Posterior vena cava (tissue), 2 donors: ENCODE measurements at regions not wholly inside any gene's neighbourhood (a gene's known extent, or its start where the extent isn't known, plus 50 kb on each side); places are given as distances from the start of the nearest gene placed in this dataset.
A peak's percentile ranks its signal among the peaks of the same experiment; 100 is the strongest.
"Not testable (repeated sequence)": the region's sequence is repeated elsewhere in the genome, so short reads cannot be mapped to it uniquely, and the experiment has no call there.

Experiments
- DNase-seq: peaks from one replicate; pipeline ENCODE4 v3.0.0-alpha.2; 2020; ENCODE audit warnings: low spot score
- intact Hi-C, 2 donors: fragments of 100-400 bp; cut with DNase I; formaldehyde crosslinking; loops; one replicate each; pipeline versions ENCODE4 v1.14.1 to v1.14.2; 2022 to 2023
- donor health status: DM: yes; HTN: yes; CAD: no.
- donor health status: DM: yes; HTN: yes; CAD: no.

DNA sequence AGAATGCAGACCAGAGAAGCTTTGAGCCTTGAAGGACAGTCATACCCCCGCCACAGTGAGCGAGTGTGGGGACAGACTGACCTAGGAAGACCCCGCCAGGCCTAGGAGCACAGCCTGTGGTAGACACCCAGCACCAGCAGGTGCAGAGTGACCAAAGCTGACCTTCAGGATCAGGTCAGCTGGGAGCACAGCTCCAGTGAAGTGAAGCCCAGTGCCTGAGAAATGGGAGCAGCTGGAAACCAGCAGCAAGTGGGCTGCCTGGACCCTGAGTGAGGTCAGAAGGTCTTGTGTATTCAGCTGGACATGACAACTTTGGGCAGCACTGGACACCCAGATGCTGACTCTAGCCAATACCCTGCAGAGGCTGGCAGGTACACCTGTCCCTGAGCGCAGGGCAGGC is 268.9 kb downstream of the TEX29 start:
- intact Hi-C loops = no loop called here
- DNase-seq = no peak

DNA sequence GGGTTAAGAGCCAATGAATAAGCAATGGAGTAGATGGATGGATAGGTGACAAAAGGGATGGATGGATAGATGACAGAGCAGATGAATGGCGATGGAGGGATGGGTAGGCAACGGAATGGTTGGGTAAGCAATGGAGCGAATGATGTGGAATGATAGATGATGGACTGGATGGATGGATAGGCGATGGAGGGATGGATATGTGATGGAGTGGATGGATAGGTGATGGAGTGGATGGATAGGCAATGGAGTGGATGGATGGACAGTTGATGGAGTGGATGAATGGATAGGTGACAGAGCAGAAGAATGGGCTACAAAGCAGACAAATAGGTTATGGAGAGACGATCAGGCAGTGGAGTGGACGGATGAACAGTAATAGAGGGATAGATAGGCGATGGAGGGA is 269.6 kb downstream of the TEX29 start:
- DNase-seq = no peak
- intact Hi-C loops = no loop called here

DNA sequence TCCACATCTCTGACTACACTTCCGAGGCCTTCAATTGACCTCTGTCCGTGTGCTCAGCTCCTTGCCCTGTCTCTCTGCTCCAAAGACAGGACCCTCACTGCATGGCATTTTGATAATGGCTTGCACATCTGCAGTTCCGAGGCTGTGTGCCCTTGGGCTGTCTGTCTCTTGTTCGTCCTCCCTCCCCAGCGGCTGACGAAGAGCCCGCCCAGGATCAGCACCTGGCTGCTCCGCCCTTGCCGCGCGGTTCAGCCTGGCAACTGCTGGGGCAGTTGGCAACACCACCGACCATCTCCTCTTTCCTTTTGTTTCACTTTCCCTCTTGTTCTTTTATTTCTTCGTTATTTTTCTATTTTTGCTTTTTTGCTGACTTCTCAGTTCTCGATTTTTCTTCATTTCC is 270.4 kb downstream of the TEX29 start:
- intact Hi-C loops = no loop called here
- DNase-seq = no peak

DNA sequence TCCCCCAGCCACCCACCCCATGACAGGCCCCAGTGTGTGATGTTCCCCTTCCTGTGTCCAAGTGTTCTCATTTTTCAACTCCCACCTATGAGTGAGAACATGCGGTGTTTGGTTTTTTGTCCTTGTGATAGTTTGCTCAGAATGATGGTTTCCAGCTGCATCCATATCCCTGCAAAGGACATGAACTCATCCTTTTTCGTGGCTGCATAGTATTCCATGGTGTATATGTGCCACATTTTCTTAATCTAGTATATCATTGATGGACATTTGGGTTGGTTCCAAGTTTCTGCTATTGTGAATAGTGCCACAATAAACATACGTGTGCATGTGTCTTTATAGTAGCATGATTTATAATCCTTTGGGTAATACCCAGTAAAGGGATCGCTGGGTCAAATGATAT is 273.0 kb downstream of the TEX29 start:
- intact Hi-C loops, DNase-seq: not testable (repeated sequence)

DNA sequence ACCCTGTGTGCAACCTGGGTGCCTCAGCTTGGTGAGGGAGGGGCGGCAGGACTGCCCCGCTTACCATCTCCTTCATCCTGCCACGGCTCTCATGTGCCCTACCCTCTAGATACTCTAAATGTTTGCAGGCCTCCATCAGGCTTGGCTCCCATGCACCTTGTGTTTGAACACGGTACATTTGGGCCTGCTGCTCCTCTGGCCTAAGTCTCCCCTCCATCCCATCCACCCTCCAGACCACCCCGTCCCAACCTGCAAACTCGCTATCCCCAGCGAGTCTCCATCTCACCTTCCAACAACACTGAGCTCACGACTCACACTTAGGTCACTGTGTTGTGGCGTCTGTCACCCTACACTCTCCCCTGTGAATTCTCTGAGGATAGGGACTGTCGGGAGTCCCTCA is 274.2 kb downstream of the TEX29 start:
- intact Hi-C loops = no loop called here
- no peak for DNase-seq

DNA sequence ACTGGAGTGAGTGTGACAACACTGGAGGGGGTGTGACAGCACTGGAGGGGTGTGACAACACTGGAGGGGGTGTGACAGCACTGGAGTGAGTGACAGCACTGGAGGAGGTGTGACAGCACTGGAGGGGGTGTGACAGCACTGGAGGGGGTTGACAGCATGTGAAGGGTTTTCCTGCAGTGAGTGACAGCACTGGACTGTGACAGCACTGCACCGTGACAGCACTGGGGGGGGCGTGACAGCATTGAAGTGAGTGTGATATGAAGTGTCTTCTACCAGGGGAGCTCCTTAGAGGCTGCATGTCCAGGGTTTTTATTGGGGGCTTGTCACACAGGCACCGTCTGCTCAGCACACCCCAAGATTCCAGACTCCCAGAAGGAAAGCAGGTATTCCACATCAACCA is 274.8 kb downstream of the TEX29 start:
- no peak for DNase-seq
- intact Hi-C loops = no loop called here

DNA sequence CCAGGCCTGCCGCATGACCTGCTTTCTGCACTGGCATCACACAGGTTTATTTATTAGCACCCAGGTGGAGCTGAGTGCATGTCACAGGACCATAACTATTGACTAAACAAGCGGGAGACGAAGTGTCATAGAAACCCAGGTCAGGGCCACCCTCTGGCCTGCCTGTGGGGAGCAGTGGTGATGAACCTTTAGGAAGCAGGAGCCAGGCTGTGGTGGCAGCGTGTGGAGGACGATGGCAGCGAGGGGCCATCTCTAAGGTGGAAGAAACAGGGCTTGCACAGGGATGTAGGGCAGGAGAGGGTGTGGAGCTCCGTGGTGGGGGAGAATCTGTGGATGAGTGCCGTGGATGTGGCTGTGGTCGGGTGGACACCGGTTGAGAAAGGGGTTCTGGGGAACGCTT is 275.3 kb downstream of the TEX29 start:
- intact Hi-C loops = no loop called here
- DNase-seq = peak; percentile 62

DNA sequence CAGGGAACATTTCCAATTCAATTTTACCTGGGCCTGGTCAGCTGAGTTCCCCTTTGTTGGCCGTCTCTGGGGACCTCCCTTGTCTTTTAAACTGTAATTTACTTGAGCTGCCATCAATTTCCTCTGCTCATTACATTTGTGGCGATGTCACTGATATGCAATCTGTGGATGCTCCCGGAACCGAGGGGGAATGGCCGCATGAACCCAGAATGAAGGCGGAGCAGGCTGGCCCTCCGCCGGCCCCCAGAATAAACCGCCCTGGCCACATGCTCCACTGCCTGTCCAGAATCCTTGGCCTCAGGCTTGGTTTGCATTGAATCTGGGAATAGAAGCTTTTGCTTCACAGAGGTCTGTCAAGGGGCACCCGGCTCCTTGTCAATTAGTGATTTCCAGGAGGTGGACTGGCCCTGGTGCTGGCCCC is 276.8 kb downstream of the TEX29 start:
- DNase-seq = no peak
- intact Hi-C loops = no loop called here

DNA sequence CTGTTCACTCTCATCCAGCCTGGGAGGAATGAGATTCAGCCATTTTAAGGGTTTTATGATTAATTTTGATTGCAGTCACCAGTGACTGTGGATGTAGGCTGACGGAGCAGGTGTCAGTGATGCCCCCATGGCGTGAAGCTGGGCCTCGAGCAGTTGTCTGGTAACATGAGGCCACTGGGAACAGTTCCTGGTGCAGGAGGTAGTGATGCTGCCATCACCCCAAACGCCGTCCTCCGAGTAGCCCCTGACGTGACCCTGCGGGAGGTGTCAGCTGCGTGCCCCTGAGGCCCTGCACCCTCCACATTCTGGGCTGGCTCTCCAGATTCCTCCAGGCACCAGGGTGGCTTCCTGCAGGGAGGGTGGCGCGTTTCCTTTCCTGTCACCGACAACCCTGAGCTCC is 277.2 kb downstream of the TEX29 start:
- intact Hi-C loops = no loop called here
- peak; percentile 70 for DNase-seq

DNA sequence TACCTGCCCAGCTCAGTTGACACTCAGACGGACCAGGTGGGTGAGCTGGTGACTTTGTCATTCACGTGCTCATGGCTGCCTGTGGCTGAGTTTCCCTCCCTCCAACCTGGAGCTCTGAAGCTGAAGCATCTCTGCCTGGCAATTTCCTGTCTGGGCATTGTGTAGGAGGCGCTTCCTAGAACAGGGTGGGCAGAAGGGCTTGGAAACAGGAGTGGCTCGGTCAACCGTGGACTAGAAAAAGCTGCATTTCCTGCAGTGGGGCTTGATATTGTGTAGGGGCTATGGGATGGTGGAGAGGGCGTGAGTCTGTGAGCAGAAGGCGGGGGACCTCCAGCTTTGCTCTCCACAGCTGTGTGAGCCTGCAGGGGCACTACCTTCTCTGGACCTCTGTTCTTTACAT is 278.3 kb downstream of the TEX29 start:
- DNase-seq = no peak
- intact Hi-C loops = no loop called here

DNA sequence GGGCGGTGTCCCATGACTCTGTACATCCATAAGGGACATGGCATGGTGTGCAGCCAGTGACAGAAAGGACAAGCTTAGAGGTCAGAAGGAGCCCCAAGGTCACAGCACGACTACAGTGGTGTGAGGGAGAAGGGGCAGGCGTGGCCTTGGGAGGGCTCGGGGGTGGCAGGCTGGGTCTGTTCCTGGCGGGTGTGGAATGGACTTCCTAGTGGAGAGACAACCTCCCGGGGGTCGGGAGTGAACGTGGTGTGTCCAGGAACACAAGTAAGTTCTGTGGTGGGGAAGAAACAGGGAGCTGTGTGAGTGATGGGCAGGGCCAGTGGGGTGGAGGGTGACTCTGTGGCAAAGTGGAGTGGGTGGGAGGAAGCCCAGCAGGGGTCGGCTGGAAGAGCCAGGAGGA is 279.3 kb downstream of the TEX29 start:
- intact Hi-C loops = no loop called here

DNA sequence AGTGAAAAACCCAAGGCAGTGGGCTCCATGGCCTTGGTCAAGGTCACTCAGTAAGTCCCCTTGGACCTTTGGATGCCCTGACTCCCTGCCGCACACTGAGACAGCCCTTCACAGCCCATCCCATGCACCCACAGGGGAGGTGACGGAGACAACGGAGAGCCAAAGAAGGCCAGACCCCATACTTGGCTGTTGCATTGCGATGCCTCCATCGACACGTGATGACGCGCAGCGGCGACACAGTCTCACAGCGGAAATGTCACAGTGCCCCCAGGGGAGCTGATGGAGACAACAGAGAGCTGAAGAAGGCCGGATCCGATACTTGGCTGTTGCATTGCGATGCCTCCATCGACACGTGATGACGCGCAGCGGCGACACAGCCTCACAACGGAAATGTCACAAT is 282.4 kb downstream of the TEX29 start:
- DNase-seq = peak; percentile 64
- intact Hi-C loops = no loop called here

More for the DNA sequence above, 279.3 kb downstream of the TEX29 start:
- DNase-seq = peak; percentile 71

DNA sequence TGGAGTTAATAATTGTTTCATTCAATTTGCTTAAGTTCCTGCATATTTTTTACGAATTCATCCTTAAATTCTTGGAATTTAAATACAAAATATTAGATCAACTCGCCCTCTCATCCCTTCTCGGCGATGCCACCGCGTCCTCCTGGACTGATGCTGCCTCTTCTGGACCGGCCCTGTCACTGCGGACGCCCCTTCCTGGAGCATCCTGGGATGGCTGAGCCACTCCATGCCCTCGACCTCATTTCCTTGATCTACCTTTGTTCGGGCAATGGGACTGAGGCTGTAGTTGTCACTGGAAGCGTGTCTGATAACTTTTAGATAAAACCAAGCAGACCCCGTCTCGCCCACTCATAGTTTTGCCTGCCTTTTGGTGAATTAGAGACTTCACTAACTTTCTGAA is 283.7 kb downstream of the TEX29 start:
- intact Hi-C loops = no loop called here
- DNase-seq = peak; percentile 61

DNA sequence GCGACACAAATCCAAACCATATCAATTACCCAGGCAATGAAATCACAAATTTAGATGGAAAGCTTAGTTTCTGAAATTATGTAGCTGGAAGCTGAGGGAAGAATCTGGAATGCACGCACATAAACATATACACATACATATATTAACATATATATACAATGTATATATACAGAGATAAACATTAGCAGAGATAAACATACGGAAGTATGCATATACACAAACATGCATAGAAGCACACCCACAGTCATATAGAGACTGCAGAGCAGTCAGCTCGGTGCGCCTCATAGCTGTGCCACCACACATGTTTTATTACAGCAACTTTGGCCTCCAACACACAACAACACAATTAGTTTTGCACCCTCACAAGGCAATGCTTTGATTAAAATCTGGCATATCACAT is 288.1 kb downstream of the TEX29 start:
- intact Hi-C loops = no loop called here
- no peak for DNase-seq

DNA sequence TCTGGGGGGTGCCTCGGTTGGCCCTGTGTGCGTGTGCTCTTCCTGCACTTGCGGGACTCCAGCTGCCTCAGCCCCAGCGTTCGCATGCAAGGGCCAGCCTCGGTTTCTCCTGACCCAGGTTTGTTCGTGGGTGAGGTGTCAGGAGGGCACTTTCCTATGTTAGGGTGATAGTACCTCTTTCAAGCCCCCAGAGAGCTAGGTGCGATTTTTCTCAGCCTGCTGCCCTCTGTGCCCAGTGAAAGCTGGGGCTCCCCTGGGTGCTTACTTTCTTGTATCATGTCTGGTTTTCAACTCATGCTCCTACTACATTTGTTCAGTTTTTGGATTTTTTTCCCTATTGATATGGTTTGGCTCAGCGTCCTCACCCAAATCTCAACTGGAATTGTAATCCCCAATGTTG is 289.2 kb downstream of the TEX29 start:
- no peak for DNase-seq
- intact Hi-C loops = no loop called here

DNA sequence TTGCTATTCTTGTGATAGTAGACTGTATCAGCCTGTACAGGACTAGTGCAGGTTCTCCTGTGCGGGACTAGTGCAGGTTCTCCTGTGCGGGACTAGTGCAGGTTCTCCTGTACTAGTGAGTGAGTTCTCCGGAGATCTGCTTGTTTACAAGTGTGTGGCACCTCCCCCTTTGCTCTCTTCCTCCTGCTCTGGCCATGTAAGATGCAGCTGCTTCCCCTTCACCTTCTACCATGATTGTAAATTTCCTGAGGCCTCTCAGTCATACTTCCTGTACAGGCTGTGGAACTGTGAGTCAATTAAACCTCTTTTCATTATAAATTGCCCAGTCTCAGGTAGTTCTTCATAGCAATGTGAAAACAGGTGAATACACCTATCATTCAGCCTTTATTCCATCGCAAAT is 289.6 kb downstream of the TEX29 start:
- intact Hi-C loops = no loop called here
- no peak for DNase-seq

DNA sequence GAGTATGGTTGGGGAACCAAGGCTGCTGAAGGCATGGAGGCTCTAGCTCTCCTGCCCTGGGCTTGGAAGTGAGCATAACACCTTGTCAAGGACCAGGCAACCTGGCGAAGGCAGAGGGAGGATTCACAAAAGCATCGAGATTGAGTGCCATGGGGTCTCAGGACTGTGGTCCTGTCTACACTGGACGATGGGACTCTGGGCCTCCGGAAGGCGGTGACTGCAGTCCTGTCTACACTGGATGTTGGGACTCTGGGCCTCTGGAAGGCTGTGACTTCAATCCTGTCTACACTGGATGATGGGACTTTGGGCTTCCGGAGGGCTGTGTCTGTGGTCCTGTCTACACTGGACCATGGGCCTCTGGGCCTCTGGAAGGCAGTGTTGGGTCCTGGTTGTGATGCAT is 290.4 kb downstream of the TEX29 start:
- DNase-seq = no peak
- intact Hi-C loops = no loop called here

DNA sequence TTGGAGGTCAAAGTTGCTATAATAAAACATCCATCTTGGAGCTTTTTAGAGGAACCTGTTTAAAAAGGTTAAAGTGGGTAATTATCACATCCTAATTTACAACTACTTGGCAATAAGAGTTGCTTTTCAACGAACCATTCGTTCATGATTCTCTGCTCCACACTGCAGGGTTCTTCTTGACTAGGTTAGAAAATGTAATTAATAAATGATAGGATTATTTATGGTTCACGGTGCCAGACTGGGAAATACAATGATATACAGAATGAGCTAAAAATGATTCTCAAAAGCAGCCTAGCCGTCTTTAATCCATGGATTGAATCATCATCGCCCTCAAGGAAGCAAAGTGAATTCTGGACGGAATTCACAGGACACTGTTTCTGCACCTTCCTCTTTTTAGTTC is 291.2 kb downstream of the TEX29 start:
- intact Hi-C loops = loop anchor here in 1 of 2 donors (1.0 kb wide), 1 partner anchor 29 kb away; no protein-coding TSS in a partner anchor
- DNase-seq = no peak

DNA sequence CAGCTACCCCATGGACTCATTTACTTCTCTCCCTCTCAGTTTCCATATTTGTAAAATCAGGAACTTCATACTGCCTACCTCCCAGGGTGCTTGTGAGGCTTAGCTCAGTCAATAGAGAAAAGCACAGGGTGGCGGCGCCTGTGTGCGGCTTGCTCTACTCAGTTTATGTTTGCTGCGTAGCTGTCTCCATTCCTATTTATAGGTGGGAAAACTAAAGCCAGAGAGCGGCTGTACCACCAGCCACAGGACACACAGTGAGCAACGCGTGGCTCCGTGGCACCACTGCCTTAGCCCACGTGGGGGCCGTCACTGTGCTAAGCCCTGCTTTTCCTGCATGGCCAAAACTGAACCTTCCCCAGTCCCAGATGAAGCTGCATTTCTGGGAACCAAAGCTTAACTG is 292.4 kb downstream of the TEX29 start:
- intact Hi-C loops = loop anchor here in 1 of 2 donors (1.0 kb wide), 1 partner anchor 27 kb away; no protein-coding TSS in a partner anchor
- no peak for DNase-seq

DNA sequence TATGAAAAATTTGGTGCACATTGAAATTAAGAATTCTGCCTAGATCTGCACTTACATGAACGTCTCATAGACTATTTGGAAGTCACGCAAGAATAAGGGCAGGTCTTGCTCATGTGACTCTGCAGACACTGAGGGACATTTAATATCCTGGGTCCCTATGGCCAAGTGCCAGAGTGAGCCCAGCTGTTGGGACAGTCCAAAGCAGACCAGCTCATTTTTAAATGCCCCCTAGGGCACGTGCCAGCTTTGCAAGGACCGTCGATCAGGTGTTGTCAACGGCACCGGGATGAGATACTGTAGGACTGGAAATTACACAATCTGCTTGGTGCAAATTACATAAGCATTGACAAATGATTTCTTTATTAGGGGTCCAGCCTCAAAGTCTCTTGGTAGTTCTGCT is 293.6 kb downstream of the TEX29 start:
- intact Hi-C loops = no loop called here
- no peak for DNase-seq

DNA sequence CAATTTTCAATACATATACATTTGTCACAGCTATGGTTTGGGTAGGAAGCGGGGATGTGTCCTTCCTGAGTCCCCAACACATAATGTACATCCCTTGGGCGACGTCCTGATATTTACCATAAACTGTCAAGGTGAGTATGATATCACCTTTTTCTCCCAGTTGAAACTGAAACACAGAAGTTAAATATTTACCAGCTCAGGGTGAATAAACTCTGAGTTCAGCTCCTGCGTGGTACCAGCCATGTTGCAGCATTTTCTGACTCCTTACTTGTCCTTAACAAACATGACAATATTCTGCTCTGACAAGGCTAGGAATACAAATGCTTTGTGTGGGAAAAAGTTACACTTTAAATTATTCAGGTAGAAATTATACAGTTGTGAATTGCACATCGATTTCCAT is 294.2 kb downstream of the TEX29 start:
- DNase-seq = no peak
- intact Hi-C loops = no loop called here

DNA sequence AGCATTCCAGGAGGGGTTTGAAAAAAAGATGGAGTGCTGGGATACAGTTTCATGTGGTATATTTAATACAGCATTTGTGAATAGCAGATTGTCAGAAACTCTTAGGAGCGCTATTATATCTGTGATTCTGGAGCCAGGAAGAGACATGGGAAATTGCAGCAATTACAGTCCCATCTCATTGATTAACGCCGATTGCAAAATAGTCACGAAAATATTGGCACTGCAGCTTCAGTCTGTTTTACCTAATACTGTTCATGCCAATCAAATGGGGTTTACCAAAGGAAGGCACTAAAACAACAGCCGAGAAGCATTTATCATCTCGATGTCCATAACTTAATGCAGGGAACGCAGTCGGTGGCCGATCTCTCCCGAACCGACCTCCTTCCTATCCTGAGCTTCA is 295.8 kb downstream of the TEX29 start:
- intact Hi-C loops = no loop called here
- DNase-seq = no peak
